ENCODE measurements at regions not wholly inside any gene's neighbourhood (a gene's known extent, or its start where the extent isn't known, plus 50 kb on each side); places are given as distances from the start of the nearest gene placed in this dataset.

- H3K36me3 ChIP-seq (ENCODE audit: insufficient read depth, low read length): no peaks in the 10 kb centered on the region
- H3K27ac ChIP-seq (ENCODE audit: low read depth, low read length, poor library complexity, severe bottlenecking): no peak overlapping the region
- H4K20me1 ChIP-seq (ENCODE audit: insufficient read depth, low read length): no peaks in the 10 kb centered on the region
- no peaks in the 10 kb centered on the region for H3K9me3 ChIP-seq (ENCODE audit: low read length)
- TF ChIP-seq EZH2 (IDR thresholded peaks at IDR 0.05; ENCODE audit: borderline replicate concordance, low read length): no peak
- no peaks in the 10 kb centered on the region for H3K79me2 ChIP-seq (ENCODE audit: insufficient read depth, low read length)
- H3K9me2 ChIP-seq (ENCODE audit: low read depth, low read length): no peaks in the 10 kb centered on the region
- no peak overlapping the region for H3K4me2 ChIP-seq (ENCODE audit: low read length)
- no peak overlapping the region for H3K4me3 ChIP-seq (ENCODE audit: low read depth, low read length, poor library complexity, severe bottlenecking)
- no peak overlapping the region for H3K9ac ChIP-seq (ENCODE audit: low read length)
- no peak overlapping the region for H2AFZ ChIP-seq (ENCODE audit: low read length)
- H3K27me3 ChIP-seq (ENCODE audit: insufficient read depth, low read length): no peaks in the 10 kb centered on the region
- no peaks in the 10 kb centered on the region for H3K4me1 ChIP-seq (ENCODE audit: insufficient read depth, low read length, severe bottlenecking)
- no peaks in the 10 kb centered on the region for H3F3A ChIP-seq (ENCODE audit: insufficient read depth, low read length)
These were observed 1923.6 kb upstream of the PIK3C3 start for GRCh38 chr18:40031435-40031834.

GRCh38 chr18:40019797-40020392, 1935.1 kb upstream of the PIK3C3 start:
- H3K27ac ChIP-seq (ENCODE audit: low read depth, low read length, poor library complexity, severe bottlenecking): no peak overlapping the region
- H4K20me1 ChIP-seq (ENCODE audit: insufficient read depth, low read length): no peaks in the 10 kb centered on the region
- H2AFZ ChIP-seq (ENCODE audit: low read length): no peak overlapping the region
- no peak overlapping the region for H3K4me2 ChIP-seq (ENCODE audit: low read length)
- H3K79me2 ChIP-seq (ENCODE audit: insufficient read depth, low read length): no peaks in the 10 kb centered on the region
- H3K4me1 ChIP-seq (ENCODE audit: insufficient read depth, low read length, severe bottlenecking): no peaks in the 10 kb centered on the region
- no peaks in the 10 kb centered on the region for H3K27me3 ChIP-seq (ENCODE audit: insufficient read depth, low read length)
- no peaks in the 10 kb centered on the region for H3K36me3 ChIP-seq (ENCODE audit: insufficient read depth, low read length)
- TF ChIP-seq EZH2 (IDR thresholded peaks at IDR 0.05; ENCODE audit: borderline replicate concordance, low read length) (no peak), CTCF (IDR thresholded peaks at IDR 0.05; ENCODE audit: low read length) (no peak)
- no peak overlapping the region for H3K9ac ChIP-seq (ENCODE audit: low read length)
- no peaks in the 10 kb centered on the region for H3K9me2 ChIP-seq (ENCODE audit: low read depth, low read length)
- no peaks in the 10 kb centered on the region for H3F3A ChIP-seq (ENCODE audit: insufficient read depth, low read length)
- no peak overlapping the region for H3K4me3 ChIP-seq (ENCODE audit: low read depth, low read length, poor library complexity, severe bottlenecking)
- no peaks in the 10 kb centered on the region for H3K9me3 ChIP-seq (ENCODE audit: low read length)

- Histone ChIP-seq H3K4me2 (ENCODE audit: low read length) (no peak overlapping the region), H3K9ac (ENCODE audit: low read length) (no peak overlapping the region), H3K4me1 (ENCODE audit: insufficient read depth, low read length, severe bottlenecking) (no peaks in the 10 kb centered on the region), H3K27me3 (ENCODE audit: insufficient read depth, low read length) (no peaks in the 10 kb centered on the region), H4K20me1 (ENCODE audit: insufficient read depth, low read length) (no peaks in the 10 kb centered on the region), H3K9me2 (ENCODE audit: low read depth, low read length) (no peaks in the 10 kb centered on the region), H2AFZ (ENCODE audit: low read length) (no peak overlapping the region), H3K4me3 (ENCODE audit: low read depth, low read length, poor library complexity, severe bottlenecking) (no peak overlapping the region), H3K79me2 (ENCODE audit: insufficient read depth, low read length) (no peaks in the 10 kb centered on the region), H3K36me3 (ENCODE audit: insufficient read depth, low read length) (no peaks in the 10 kb centered on the region), H3F3A (ENCODE audit: insufficient read depth, low read length) (no peaks in the 10 kb centered on the region), H3K27ac (ENCODE audit: low read depth, low read length, poor library complexity, severe bottlenecking) (no peak overlapping the region), H3K9me3 (ENCODE audit: low read length) (no peaks in the 10 kb centered on the region)
- TF ChIP-seq CTCF (IDR thresholded peaks at IDR 0.05; ENCODE audit: low read length) (no peak), EZH2 (IDR thresholded peaks at IDR 0.05; ENCODE audit: borderline replicate concordance, low read length) (no peak)
These were observed 1936.8 kb upstream of the PIK3C3 start for GRCh38 chr18:40018266-40018665.

GRCh38 chr18:40017021-40017420, 1938.0 kb upstream of the PIK3C3 start:
- Histone ChIP-seq H3K4me2 (ENCODE audit: low read length) (no peak overlapping the region), H3K4me1 (ENCODE audit: insufficient read depth, low read length, severe bottlenecking) (no peaks in the 10 kb centered on the region), H3F3A (ENCODE audit: insufficient read depth, low read length) (no peaks in the 10 kb centered on the region), H2AFZ (ENCODE audit: low read length) (no peak overlapping the region), H3K9me2 (ENCODE audit: low read depth, low read length) (no peaks in the 10 kb centered on the region), H3K4me3 (ENCODE audit: low read depth, low read length, poor library complexity, severe bottlenecking) (no peak overlapping the region), H3K79me2 (ENCODE audit: insufficient read depth, low read length) (no peaks in the 10 kb centered on the region), H3K27me3 (ENCODE audit: insufficient read depth, low read length) (no peaks in the 10 kb centered on the region), H3K36me3 (ENCODE audit: insufficient read depth, low read length) (no peaks in the 10 kb centered on the region), H3K9ac (ENCODE audit: low read length) (no peak overlapping the region), H3K27ac (ENCODE audit: low read depth, low read length, poor library complexity, severe bottlenecking) (no peak overlapping the region), H4K20me1 (ENCODE audit: insufficient read depth, low read length) (no peaks in the 10 kb centered on the region), H3K9me3 (ENCODE audit: low read length) (no peaks in the 10 kb centered on the region)
- TF ChIP-seq CTCF (IDR thresholded peaks at IDR 0.05; ENCODE audit: low read length) (no peak), EZH2 (IDR thresholded peaks at IDR 0.05; ENCODE audit: borderline replicate concordance, low read length) (no peak)
